SK-N-SH treated with all-trans-retinoic acid at 6 μM for 48 hours (cell line): ENCODE measurements at regions not wholly inside any gene's neighbourhood (a gene's known extent, or its start where the extent isn't known, plus 50 kb on each side); places are given as distances from the start of the nearest gene placed in this dataset.

Experiments used
- CSDC2 ChIP-seq: fragments of 250-450 bp; sonication (Bioruptor Pico); IDR thresholded peaks from 2 replicates; pipeline ENCODE4 v1.5.0; 2020; ENCODE audit warnings: mild to moderate bottlenecking, moderate library complexity
- ESRRG ChIP-seq: fragments of 250-450 bp; sonication (Bioruptor Pico); IDR thresholded peaks from 2 replicates; pipeline ENCODE4 v1.6.1; 2021; ENCODE audit warnings: mild to moderate bottlenecking
- ZNF565 ChIP-seq: fragments of 450-650 bp; formaldehyde crosslinking; conservative IDR thresholded peaks from 2 replicates; pipeline ENCODE4 v1.5.0; 2020; ENCODE audit warnings: low read depth, mild to moderate bottlenecking, moderate library complexity

GRCh38 chr1:45265244-45265643 lies 58.8 kb upstream of the ZSWIM5 start:
- TF ChIP-seq ZNF565 (CRISPR knock-in tag) (no peak), CSDC2 (CRISPR knock-in tag) (no peak), ESRRG (CRISPR knock-in tag) (no peak)
